ENCODE measurements at regions not wholly inside any gene's neighbourhood (a gene's known extent, or its start where the extent isn't known, plus 50 kb on each side); places are given as distances from the start of the nearest gene placed in this dataset.

DNA sequence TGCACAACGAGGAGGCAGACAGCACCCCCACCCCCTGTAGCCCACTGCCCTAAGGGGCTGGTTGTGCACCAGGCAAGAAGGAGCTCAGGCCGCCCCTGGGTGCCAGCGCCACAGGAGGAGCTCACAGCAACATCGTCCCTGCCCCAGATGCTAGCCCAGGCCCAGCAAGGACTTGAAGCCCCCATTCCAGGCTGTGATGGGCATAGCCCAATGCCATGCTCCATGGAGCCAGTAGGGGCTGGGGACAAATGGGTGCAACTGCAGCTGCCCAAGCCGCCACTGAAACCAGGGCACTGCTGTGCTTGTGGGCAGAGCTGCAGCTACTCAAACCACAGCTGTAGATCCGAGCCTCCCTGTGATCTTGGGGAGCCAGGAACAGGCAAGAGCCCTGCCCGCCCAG lies 241.3 kb upstream of the GIMD1 start:
- H3K4me3 ChIP-seq (ENCODE audit: insufficient read depth, low read depth, low read length): no peak overlapping the region
- H3K36me3 ChIP-seq (replicated peaks; ENCODE audit: control insufficient read depth, insufficient read depth, low read length): no peaks in the 10 kb centered on the region
- DNase-seq: no peak
- no peaks in the 10 kb centered on the region for H3K27me3 ChIP-seq (ENCODE audit: control insufficient read depth, insufficient read depth, low read length)

DNA sequence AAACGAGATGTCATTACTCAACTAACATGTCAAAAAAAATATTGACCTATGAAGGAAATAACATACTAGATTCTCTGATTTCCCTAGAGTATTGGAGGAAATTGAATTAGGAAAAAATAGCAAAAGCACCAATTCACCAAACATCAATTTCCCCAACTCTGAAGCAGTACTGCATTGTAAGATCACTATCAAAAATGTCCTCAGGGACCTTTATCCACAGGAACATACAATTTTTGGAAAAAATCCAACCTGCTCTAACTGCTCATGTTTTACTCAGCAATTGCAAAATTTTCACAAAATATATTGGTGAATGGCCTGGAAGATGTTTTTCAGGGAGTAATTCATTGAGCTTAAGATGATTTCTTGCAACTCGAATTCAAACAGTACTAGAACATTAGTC lies 239.0 kb upstream of the GIMD1 start:
- Histone ChIP-seq H3K36me3 (replicated peaks; ENCODE audit: control insufficient read depth, insufficient read depth, low read length) (no peaks in the 10 kb centered on the region), H3K4me3 (ENCODE audit: insufficient read depth, low read depth, low read length) (no peak overlapping the region), H3K27me3 (ENCODE audit: control insufficient read depth, insufficient read depth, low read length) (no peaks in the 10 kb centered on the region)
- DNase-seq: no peak

GRCh38 chr4:106604319-106605051 lies 235.9 kb upstream of the GIMD1 start:
- Histone ChIP-seq H3K4me3 (ENCODE audit: insufficient read depth, low read depth, low read length) (no peak overlapping the region), H3K36me3 (replicated peaks; ENCODE audit: control insufficient read depth, insufficient read depth, low read length) (no peaks in the 10 kb centered on the region)

GRCh38 chr4:106603471-106603870 lies 234.9 kb upstream of the GIMD1 start:
- no peak for DNase-seq
- Histone ChIP-seq H3K36me3 (replicated peaks; ENCODE audit: control insufficient read depth, insufficient read depth, low read length) (no peaks in the 10 kb centered on the region), H3K4me3 (ENCODE audit: insufficient read depth, low read depth, low read length) (no peak overlapping the region), H3K27me3 (ENCODE audit: control insufficient read depth, insufficient read depth, low read length) (no peaks in the 10 kb centered on the region)

More at GRCh38 chr4:106604319-106605051, 235.9 kb upstream of the GIMD1 start:
- H3K27me3 ChIP-seq (ENCODE audit: control insufficient read depth, insufficient read depth, low read length): no peaks in the 10 kb centered on the region
- DNase-seq: no peak

GRCh38 chr4:106602711-106603110 lies 234.1 kb upstream of the GIMD1 start:
- no peak for DNase-seq
- H3K4me3 ChIP-seq (ENCODE audit: insufficient read depth, low read depth, low read length): no peak overlapping the region
- H3K27me3 ChIP-seq (ENCODE audit: control insufficient read depth, insufficient read depth, low read length): no peaks in the 10 kb centered on the region
- H3K36me3 ChIP-seq (replicated peaks; ENCODE audit: control insufficient read depth, insufficient read depth, low read length): no peaks in the 10 kb centered on the region

DNA sequence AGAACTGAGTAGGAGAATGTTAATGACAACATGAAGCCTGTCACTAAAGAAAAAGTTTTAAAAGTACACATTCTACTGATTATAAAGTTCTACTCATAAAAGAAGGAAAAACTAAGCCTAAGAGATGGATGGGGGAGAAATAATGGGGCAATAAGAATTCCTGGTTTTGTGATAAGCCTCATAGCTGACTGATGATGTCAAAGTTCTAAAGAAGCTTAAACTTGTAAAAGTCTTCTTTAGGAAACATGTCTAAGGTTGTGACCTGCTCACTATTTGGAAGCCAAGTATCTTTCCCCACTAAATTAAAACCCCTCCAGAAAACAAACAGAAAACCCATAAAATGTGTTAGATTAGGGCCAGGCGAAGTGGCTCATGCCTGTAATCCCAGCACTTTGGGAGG lies 232.9 kb upstream of the GIMD1 start:
- Histone ChIP-seq H3K4me3 (ENCODE audit: insufficient read depth, low read depth, low read length) (no peak overlapping the region), H3K36me3 (replicated peaks; ENCODE audit: control insufficient read depth, insufficient read depth, low read length) (no peaks in the 10 kb centered on the region), H3K27me3 (ENCODE audit: control insufficient read depth, insufficient read depth, low read length) (no peaks in the 10 kb centered on the region)
- DNase-seq: no peak

GRCh38 chr4:106595906-106596305 lies 227.3 kb upstream of the GIMD1 start:
- Histone ChIP-seq H3K36me3 (replicated peaks; ENCODE audit: control insufficient read depth, insufficient read depth, low read length) (no peaks in the 10 kb centered on the region), H3K27me3 (ENCODE audit: control insufficient read depth, insufficient read depth, low read length) (no peaks in the 10 kb centered on the region), H3K4me3 (ENCODE audit: insufficient read depth, low read depth, low read length) (no peak overlapping the region)
- DNase-seq: no peak

DNA sequence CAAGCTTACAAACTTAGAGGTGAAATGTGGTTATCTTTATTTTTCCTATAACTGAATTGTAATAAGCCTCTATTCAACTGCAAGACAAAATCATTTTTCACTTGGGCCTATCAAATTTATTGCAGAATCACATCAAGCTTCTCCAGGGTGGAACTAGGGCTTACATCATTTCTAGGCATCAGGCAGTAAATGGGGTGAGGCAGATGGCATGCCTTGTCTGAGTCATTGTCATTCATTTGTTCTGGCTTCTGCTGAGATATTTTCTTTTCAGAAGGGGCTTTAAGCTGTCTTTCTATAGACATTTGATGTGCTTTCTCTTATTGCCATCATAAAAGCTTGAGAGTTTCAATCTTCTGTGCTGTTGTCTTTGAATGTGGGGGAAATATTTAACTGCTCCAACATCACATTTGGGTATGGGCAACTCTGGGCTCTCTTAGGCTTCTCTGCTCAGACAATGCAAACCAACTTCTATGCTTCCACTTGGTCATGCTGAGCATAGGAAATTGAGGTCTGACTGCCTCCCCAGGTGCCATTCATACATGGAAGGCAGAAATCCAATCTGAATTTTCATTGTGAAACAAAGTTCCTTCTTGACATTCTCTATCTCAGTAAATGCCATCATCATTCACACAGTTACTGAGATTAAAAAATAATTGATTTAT lies 225.8 kb upstream of the GIMD1 start:
- DNase-seq: no peak
- Histone ChIP-seq H3K36me3 (replicated peaks; ENCODE audit: control insufficient read depth, insufficient read depth, low read length) (no peaks in the 10 kb centered on the region), H3K27me3 (ENCODE audit: control insufficient read depth, insufficient read depth, low read length) (no peaks in the 10 kb centered on the region), H3K4me3 (ENCODE audit: insufficient read depth, low read depth, low read length) (no peak overlapping the region)

DNA sequence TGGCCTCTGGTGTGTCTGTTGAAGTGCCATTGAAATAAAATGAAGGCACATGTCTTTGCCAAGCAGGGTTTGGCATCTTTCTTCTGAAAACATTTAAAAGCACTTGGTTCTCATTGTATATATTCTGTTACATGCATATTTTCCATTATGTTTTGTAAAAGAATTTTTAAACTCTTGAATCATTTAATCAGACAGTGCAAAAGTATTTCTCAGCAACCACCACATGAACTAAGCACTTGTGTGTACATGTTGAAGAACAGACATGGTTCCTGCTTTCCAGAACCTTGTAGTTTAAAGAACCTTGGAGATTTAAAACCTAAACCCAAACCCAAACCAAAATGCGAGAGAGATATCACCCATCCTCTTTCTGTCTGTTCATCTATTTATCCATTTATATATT lies 220.3 kb upstream of the GIMD1 start:
- H3K4me3 ChIP-seq (ENCODE audit: insufficient read depth, low read depth, low read length): no peak overlapping the region
- H3K27me3 ChIP-seq (ENCODE audit: control insufficient read depth, insufficient read depth, low read length): no peaks in the 10 kb centered on the region
- no peaks in the 10 kb centered on the region for H3K36me3 ChIP-seq (replicated peaks; ENCODE audit: control insufficient read depth, insufficient read depth, low read length)
- DNase-seq: no peak

DNA sequence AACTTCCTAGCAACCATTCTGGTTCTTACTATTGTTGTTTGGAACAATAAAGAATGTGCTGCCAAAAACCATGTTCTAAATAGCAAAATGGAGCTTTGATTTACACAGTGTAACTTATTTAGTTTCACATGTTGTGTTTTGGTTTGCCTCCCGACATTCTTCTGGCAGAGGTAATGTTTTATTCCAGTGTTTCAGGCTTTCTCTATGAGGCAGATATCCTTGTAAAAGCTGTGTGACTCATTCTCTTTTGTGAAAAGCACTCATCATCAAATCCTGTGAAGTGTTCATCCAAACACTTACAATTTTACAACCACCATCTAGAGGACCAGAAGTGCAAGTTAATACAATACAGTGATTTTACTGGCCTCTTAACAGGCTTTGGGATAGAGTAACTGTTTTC lies 219.0 kb upstream of the GIMD1 start:
- no peaks in the 10 kb centered on the region for H3K36me3 ChIP-seq (replicated peaks; ENCODE audit: control insufficient read depth, insufficient read depth, low read length)
- H3K4me3 ChIP-seq (ENCODE audit: insufficient read depth, low read depth, low read length): no peak overlapping the region
- H3K27me3 ChIP-seq (ENCODE audit: control insufficient read depth, insufficient read depth, low read length): no peaks in the 10 kb centered on the region
- no peak for DNase-seq

GRCh38 chr4:106585915-106586349 lies 217.4 kb upstream of the GIMD1 start:
- Histone ChIP-seq H3K4me3 (ENCODE audit: insufficient read depth, low read depth, low read length) (no peak overlapping the region), H3K27me3 (ENCODE audit: control insufficient read depth, insufficient read depth, low read length) (no peaks in the 10 kb centered on the region), H3K36me3 (replicated peaks; ENCODE audit: control insufficient read depth, insufficient read depth, low read length) (no peaks in the 10 kb centered on the region)
- DNase-seq: no peak

DNA sequence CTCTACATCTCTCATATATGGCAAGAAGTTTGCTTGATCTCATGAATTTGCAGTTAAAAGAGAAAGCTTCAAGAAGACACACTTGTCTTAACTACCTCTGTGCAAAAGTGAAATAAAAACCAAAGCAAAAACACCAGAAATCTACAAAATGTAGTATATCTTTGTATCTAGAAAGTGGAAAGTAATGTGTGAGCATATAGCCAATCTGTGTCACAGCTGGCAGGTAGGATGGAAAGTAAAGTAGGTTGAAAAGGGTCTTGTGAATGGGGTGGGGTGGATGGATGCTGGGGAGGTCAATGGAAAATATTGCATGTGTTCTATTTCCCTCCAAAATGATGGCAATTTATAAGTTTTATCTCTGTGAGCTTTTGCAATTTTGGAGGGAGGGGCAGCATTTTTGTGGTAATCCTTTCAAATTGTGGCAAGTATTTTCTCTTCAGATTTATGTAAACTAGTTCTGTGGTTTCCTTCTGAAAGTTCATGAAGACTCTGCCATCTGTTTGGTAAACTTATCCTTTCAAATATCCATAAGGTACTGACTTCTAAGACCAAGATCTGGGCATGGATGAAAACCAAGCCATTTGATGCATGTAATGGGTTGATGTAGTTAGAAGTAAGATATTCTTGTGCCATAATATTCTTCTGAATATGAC lies 215.9 kb upstream of the GIMD1 start:
- H3K27me3 ChIP-seq (ENCODE audit: control insufficient read depth, insufficient read depth, low read length): no peaks in the 10 kb centered on the region
- H3K36me3 ChIP-seq (replicated peaks; ENCODE audit: control insufficient read depth, insufficient read depth, low read length): no peaks in the 10 kb centered on the region
- H3K4me3 ChIP-seq (ENCODE audit: insufficient read depth, low read depth, low read length): no peak overlapping the region
- DNase-seq: no peak

DNA sequence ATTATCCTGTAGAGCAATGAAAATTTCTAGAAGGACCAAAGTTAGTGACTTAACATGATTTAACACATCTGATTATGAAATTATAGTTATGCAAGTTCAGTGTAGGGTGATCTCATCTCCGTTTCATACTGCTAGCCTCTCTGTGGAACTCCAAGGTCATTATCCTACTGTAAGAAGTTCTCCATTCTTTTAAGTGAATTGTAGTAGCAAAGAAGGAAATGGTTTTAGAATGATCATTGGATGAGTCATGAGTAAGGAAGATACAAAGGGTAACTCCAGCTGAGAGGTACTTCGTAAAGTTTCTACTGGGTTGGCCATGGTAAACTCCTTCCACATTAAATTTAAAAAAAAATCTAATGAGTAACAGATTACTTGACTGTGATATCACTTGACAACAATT lies 215.0 kb upstream of the GIMD1 start:
- no peak for DNase-seq
- Histone ChIP-seq H3K27me3 (ENCODE audit: control insufficient read depth, insufficient read depth, low read length) (no peaks in the 10 kb centered on the region), H3K36me3 (replicated peaks; ENCODE audit: control insufficient read depth, insufficient read depth, low read length) (no peaks in the 10 kb centered on the region), H3K4me3 (ENCODE audit: insufficient read depth, low read depth, low read length) (no peak overlapping the region)

DNA sequence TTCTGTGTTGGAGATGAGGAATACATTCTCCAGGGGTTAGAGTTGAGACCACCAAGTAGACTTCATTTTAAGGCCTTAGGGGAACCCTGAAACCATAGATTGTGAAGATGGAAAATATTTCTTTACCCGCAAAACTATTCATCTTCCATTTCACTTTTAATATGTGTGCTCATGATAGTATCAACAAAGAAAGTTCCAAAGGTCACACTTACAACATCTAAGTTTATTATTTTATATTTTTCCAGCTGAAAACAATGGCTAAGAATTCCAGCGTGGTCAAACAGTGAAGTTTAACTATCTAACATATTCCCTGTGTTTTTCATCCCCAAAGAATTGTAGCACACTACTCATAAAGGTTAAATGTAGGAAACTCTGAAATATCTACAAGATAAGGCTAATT lies 214.5 kb upstream of the GIMD1 start:
- no peak for DNase-seq
- H3K4me3 ChIP-seq (ENCODE audit: insufficient read depth, low read depth, low read length): no peak overlapping the region
- H3K36me3 ChIP-seq (replicated peaks; ENCODE audit: control insufficient read depth, insufficient read depth, low read length): no peaks in the 10 kb centered on the region

DNA sequence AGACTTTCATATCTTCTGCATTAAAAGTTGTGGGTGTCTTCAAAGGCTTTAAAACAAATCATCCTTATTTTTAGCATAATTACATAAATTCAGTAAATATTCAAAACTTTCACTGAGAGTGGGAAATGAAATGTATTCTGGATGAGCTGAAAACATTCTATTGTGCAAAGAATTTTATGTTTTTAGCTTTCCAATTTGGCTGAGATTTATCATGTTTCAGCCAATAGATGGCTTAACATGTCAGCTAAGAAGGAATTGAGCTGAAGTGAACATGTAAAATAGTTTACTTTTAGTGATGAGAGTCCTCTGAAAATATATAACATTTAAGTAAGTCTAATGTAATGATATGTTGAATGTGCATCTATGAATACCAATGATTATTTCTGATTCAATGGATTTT lies 213.5 kb upstream of the GIMD1 start:
- Histone ChIP-seq H3K4me3 (ENCODE audit: insufficient read depth, low read depth, low read length) (no peak overlapping the region), H3K36me3 (replicated peaks; ENCODE audit: control insufficient read depth, insufficient read depth, low read length) (no peaks in the 10 kb centered on the region), H3K27me3 (ENCODE audit: control insufficient read depth, insufficient read depth, low read length) (no peaks in the 10 kb centered on the region)
- DNase-seq: no peak

More for the DNA sequence above, 214.5 kb upstream of the GIMD1 start:
- H3K27me3 ChIP-seq (ENCODE audit: control insufficient read depth, insufficient read depth, low read length): no peaks in the 10 kb centered on the region
